ENCODE measurements at regions not wholly inside any gene's neighbourhood (a gene's known extent, or its start where the extent isn't known, plus 50 kb on each side); places are given as distances from the start of the nearest gene placed in this dataset.
A peak's percentile ranks its signal among the peaks of the same experiment; 100 is the strongest.

DNA sequence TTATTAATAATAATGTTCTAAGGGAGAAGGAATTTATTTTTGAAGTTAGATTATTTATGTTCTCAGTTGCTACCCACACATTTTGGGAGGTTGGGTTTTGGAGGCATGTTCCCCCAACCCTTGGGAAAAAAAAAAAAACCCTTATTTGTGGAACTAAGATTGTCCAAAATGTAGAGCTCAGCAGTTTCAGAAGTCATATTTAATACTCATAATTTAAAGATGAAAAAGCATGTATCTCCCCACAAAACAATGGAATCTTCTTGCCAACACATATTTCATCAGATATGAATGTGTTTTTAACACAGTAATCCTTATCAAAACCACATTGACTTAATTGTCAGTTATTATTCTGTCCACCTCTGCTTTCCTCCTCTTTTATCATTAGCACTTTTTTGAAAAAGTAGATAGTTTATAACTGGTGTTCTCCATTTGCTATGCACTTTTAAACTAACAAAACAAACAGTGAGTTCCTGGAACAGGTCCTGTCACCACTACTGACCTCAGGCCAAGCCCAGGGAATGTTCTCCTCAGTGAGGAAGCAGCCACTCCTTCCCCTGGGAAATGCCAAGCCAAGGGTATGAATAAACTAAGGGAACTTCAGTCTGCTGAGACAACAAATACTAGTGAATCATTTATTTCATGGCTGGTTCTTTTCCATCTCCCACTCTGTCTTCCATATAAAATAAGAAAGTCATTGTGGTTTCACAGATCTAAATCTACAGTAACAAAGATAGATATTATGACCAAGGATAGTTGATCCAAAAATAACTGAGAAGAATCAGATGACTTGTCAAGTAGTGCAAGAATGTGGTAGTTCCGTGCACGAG, 414.4 kb upstream of the ALCAM start:
- ATAC-seq = peak; percentile 58; the same call in 2 of the 3 replicates
- TF ChIP-seq, protein P1, sequence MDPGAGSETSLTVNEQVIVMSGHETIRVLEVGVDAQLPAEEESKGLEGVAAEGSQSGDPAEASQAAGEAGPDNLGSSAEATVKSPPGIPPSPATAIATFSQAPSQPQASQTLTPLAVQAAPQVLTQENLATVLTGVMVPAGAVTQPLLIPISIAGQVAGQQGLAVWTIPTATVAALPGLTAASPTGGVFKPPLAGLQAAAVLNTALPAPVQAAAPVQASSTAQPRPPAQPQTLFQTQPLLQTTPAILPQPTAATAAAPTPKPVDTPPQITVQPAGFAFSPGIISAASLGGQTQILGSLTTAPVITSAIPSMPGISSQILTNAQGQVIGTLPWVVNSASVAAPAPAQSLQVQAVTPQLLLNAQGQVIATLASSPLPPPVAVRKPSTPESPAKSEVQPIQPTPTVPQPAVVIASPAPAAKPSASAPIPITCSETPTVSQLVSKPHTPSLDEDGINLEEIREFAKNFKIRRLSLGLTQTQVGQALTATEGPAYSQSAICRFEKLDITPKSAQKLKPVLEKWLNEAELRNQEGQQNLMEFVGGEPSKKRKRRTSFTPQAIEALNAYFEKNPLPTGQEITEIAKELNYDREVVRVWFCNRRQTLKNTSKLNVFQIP (CRISPR knock-in tag; IDR thresholded peaks at IDR 0.05; ENCODE audit: borderline replicate concordance, low read depth) = no peak
- TF ChIP-seq ISL1 (CRISPR knock-in tag; IDR thresholded peaks at IDR 0.05) (peak; percentile 21; the same call in 1 of the 2 replicates), BACH2 (CRISPR knock-in tag; IDR thresholded peaks at IDR 0.05; ENCODE audit: borderline replicate concordance) (no peak), ZC3H10 (CRISPR knock-in tag; IDR thresholded peaks at IDR 0.05) (no peak), PPARA (CRISPR knock-in tag; IDR thresholded peaks at IDR 0.05; ENCODE audit: borderline replicate concordance) (no peak), ARNTL (CRISPR knock-in tag; IDR thresholded peaks at IDR 0.05; ENCODE audit: borderline replicate concordance, low read depth) (no peak)
- TF ChIP-seq, protein P2, sequence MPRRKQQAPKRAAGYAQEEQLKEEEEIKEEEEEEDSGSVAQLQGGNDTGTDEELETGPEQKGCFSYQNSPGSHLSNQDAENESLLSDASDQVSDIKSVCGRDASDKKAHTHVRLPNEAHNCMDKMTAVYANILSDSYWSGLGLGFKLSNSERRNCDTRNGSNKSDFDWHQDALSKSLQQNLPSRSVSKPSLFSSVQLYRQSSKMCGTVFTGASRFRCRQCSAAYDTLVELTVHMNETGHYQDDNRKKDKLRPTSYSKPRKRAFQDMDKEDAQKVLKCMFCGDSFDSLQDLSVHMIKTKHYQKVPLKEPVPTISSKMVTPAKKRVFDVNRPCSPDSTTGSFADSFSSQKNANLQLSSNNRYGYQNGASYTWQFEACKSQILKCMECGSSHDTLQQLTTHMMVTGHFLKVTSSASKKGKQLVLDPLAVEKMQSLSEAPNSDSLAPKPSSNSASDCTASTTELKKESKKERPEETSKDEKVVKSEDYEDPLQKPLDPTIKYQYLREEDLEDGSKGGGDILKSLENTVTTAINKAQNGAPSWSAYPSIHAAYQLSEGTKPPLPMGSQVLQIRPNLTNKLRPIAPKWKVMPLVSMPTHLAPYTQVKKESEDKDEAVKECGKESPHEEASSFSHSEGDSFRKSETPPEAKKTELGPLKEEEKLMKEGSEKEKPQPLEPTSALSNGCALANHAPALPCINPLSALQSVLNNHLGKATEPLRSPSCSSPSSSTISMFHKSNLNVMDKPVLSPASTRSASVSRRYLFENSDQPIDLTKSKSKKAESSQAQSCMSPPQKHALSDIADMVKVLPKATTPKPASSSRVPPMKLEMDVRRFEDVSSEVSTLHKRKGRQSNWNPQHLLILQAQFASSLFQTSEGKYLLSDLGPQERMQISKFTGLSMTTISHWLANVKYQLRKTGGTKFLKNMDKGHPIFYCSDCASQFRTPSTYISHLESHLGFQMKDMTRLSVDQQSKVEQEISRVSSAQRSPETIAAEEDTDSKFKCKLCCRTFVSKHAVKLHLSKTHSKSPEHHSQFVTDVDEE (CRISPR knock-in tag; IDR thresholded peaks at IDR 0.05) = no peak
- TF ChIP-seq, protein P3, sequence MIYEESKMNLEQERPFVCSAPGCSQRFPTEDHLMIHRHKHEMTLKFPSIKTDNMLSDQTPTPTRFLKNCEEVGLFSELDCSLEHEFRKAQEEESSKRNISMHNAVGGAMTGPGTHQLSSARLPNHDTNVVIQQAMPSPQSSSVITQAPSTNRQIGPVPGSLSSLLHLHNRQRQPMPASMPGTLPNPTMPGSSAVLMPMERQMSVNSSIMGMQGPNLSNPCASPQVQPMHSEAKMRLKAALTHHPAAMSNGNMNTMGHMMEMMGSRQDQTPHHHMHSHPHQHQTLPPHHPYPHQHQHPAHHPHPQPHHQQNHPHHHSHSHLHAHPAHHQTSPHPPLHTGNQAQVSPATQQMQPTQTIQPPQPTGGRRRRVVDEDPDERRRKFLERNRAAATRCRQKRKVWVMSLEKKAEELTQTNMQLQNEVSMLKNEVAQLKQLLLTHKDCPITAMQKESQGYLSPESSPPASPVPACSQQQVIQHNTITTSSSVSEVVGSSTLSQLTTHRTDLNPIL (CRISPR knock-in tag; IDR thresholded peaks at IDR 0.05; ENCODE audit: low read depth) = no peak

DNA sequence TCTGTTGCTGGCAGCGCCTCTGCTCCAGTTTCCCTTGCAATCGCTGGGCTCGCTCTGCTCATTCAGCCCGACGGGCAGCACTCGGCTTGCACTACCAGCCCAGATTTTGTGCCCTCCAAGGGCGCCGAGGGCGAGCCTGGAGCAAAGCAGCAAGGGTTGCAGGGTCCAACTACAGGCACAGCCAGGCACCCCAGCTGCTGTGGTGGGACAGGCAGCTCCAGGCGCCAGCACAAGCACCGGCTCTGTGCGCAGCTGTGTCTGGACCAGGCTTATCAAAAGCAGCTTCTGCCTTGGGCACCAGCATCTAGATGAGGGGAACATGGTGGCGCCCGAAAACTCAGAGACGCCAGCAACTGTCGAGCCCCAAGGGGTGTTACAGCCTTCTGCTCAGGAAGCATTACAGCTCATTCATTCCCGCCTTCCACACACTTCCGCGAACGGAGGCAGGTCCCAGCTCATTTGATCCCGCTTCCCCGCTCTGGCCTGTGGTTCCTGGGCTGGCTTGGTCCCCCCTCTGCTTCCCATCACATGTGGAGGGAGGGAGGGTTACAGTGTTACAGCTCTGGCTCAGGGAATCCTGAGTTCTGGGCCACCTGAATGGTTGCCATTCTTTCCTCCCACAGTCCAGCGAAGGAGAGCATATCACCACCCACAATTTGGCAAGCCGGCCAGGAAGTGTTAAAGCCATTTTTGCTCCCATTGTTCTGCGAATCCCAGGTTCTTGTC, 409.9 kb upstream of the ALCAM start:
- ATAC-seq = no peak
- TF ChIP-seq OSR1 (CRISPR knock-in tag; IDR thresholded peaks at IDR 0.05) = no peak

GRCh38 chr3:104960579-104960978, 406.1 kb upstream of the ALCAM start:
- TF ChIP-seq TOX (CRISPR knock-in tag; IDR thresholded peaks at IDR 0.05; ENCODE audit: borderline replicate concordance) (no peak), ZNF565 (CRISPR knock-in tag; conservative IDR thresholded peaks at IDR 0.05; ENCODE audit: low read depth) (no peak), ISL1 (CRISPR knock-in tag; IDR thresholded peaks at IDR 0.05) (peak; percentile 70)

GRCh38 chr3:104961851-104962250, 404.9 kb upstream of the ALCAM start:
- peak; percentile 27; the same call in 1 of the 3 replicates for ATAC-seq
- TF ChIP-seq ARNTL (CRISPR knock-in tag; IDR thresholded peaks at IDR 0.05; ENCODE audit: borderline replicate concordance, low read depth) (no peak), ZFP30 (CRISPR knock-in tag; IDR thresholded peaks at IDR 0.05) (no peak), OSR1 (CRISPR knock-in tag; IDR thresholded peaks at IDR 0.05) (no peak), ZFP3 (CRISPR knock-in tag; IDR thresholded peaks at IDR 0.05) (no peak), TCF4 (CRISPR knock-in tag; IDR thresholded peaks at IDR 0.05; ENCODE audit: borderline replicate concordance) (no peak), ISL1 (CRISPR knock-in tag; IDR thresholded peaks at IDR 0.05) (no peak), ZNF8 (CRISPR knock-in tag; IDR thresholded peaks at IDR 0.05) (no peak), RARB (CRISPR knock-in tag; IDR thresholded peaks at IDR 0.05) (no peak), TOX (CRISPR knock-in tag; IDR thresholded peaks at IDR 0.05; ENCODE audit: borderline replicate concordance) (no peak)
- TF ChIP-seq, protein P4, sequence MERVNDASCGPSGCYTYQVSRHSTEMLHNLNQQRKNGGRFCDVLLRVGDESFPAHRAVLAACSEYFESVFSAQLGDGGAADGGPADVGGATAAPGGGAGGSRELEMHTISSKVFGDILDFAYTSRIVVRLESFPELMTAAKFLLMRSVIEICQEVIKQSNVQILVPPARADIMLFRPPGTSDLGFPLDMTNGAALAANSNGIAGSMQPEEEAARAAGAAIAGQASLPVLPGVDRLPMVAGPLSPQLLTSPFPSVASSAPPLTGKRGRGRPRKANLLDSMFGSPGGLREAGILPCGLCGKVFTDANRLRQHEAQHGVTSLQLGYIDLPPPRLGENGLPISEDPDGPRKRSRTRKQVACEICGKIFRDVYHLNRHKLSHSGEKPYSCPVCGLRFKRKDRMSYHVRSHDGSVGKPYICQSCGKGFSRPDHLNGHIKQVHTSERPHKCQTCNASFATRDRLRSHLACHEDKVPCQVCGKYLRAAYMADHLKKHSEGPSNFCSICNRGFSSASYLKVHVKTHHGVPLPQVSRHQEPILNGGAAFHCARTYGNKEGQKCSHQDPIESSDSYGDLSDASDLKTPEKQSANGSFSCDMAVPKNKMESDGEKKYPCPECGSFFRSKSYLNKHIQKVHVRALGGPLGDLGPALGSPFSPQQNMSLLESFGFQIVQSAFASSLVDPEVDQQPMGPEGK (CRISPR knock-in tag; IDR thresholded peaks at IDR 0.05; ENCODE audit: borderline replicate concordance) = no peak
- TF ChIP-seq, protein P3 (CRISPR knock-in tag; IDR thresholded peaks at IDR 0.05; ENCODE audit: low read depth) = no peak
- TF ChIP-seq, protein P1 (CRISPR knock-in tag; IDR thresholded peaks at IDR 0.05; ENCODE audit: borderline replicate concordance, low read depth) = no peak
- TF ChIP-seq, protein P2 (CRISPR knock-in tag; IDR thresholded peaks at IDR 0.05) = no peak

More at GRCh38 chr3:104960579-104960978, 406.1 kb upstream of the ALCAM start:
- ATAC-seq = peak; percentile 65
